ENCODE measurements at regions not wholly inside any gene's neighbourhood (a gene's known extent, or its start where the extent isn't known, plus 50 kb on each side); places are given as distances from the start of the nearest gene placed in this dataset.
A peak's percentile ranks its signal among the peaks of the same experiment; 100 is the strongest.

DNA sequence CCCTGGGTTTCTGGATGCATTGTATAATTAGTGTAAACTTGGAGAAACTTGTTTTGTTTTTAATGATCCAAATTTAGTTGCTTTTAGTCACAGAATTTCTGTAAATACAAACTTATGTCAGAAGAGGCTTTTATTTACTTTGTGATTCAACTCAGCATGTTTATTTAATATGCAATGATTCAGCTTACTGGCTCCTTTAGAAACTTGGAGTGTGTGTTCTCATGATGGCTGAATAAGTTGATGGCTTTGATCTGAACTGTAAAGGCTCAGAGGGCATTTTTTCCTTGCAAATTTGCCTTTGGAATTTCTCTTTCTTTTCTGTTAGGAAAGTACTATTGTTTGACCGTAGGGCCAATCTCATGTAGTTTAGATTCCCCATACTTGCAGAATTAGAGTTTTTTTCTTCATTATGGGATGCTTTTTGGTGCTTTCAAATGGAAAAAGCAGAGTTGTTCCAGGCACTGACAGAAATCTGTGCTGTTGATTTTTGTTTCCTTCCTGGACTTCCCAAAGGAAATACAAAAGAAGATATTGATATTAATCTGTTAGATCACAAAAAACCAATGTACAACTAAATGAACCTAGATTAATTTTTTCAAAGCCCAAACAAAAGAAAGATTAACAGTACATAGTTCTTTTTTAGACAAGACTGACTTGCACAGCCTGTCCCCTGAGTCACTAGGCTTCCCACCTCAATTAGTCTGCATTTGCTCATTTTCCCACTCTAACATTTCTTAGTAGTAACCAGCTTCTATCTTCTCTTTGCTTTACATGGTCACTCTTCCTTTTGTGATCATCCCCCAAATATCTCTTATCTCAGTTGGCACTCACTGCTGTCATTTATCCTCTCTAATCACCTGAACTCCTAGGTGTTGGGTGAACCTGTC, 96.8 kb upstream of the AGR3 start:
- no peak for DNase-seq

DNA sequence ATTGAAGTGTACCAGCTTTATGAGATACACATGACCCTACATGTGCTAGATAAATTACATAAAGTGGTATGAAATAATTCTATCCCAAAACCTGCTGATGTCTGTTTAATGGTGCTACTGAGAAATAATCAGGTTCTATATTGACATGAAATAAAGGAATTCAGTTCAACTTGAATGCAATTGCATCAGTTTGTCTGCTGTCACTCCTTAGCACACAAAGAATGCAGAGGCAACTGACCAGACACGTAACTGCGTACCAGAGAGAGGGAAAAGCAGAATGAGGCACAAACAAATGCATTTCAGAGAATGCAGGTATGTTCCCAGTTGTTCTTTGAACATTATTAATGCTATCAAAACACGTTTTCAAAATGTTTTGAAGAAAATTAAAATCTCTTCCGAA, 98.8 kb upstream of the AGR3 start:
- DNase-seq, result no peak

DNA sequence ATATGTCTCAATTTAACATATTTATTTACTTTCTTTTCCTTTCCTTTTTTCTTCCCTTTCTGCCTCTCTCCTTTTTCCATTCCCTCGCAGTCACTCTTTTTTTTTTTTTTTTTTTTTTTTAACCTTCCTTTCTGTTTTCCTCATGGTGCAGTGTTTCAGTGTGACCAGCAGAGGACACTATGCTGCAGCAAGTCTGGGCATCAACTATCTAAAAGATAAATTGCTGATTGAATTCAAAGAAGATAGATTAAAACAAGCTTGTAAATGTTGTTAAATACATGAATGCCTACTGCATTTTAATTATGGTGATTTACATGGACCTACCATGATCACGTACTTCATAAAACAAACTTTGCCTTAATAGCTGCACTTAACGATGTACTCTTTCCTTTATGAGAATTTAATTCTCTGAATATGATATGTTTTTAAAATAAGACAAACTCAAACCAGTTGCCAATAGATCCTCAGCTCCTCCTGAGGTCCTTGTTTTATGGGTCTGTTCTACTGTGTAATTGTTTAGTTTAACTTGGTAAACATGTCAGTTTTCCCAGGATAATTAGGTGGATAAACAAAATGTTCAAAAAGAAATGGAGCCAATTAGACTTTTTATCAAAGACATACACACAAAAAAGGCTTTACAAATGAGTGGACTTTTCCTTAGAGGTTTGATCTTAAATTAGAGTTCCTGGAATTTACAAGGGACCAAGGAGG, 101.0 kb upstream of the AGR3 start:
- peak in 1 of 2 experiments; percentile 11 for DNase-seq

DNA sequence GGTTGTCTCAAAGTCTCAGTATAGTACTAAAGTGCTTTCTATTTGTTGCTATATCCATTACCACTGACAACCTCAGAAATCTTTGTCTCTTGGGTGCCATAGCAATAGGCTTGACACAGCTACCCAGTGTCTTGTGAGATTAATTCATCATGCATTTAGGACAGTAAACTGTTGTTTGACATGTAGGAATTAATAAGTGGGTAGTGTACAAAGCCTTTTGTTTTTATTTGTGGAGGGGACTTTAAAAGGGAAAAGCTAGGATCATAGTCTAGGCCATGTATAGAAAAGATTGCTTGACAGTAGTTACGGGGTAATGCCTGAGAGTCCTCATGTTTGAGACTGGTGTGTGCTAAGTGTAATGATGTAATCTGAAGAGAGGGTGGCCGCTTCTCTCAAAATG, 102.6 kb upstream of the AGR3 start:
- DNase-seq, result no peak

DNA sequence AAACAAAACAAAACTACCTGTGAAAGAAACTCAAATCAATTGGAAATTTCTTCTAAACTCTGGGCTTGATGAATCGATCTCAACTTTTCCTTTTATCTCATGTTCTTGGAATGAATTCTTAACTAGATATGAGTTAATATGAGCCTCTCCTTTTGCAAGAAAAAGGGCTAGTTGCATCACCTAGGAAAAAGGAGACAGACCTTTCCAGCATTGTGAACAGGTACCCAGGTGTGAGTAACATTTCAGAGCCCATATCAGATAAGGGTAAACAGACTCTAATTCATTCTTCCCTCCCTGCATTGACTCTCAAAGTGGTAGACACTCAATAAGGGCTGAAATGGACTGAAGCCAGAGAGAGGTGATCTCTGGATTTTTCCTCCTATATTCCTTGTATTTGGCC, 103.8 kb upstream of the AGR3 start:
- no peak for DNase-seq

DNA sequence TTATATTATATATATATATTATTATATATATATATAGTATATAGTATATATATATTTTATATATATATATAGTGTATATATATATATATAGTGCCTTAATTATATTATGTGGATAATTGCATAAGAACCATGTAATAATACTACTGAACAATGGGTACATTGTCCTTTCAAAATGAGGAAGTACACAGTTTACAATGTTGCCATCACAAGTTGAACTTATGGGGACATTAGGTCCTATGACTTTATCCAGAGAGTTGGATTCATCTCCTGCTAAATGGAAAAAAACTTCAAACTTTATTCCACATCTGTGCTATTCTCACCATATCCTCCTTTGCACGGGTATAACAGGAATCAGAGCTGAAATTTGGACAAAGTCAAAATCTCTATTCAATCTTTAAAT, 105.0 kb upstream of the AGR3 start:
- DNase-seq, result no peak

DNA sequence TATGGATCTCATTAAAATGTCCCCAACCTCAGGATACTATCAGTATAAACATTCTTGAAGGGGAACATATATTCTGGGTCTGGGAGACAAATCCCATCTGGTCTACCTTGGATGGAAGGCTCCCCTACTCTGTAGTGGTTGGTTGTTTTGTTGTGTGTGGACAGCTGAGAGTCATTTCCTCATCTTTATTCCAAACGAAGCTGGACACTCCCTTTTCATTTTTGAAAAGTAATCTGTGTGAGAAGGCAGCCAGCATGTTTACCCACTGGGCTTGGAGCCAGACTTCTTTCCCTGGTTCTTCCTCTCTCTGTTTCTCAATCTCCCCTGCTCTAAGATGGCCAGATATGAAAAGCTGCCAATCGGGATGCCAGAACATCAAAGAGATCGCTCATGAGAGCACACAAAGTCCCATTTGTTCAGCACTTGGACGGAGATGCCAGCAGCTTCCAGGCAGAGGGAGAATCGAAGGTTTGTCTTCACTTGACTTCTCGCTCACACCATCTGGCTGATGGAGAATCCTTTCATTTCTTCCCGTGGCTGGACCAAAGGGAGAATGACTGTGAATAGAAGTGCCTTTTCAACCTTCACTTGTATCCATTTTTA, 108.1 kb upstream of the AGR3 start:
- DNase-seq, result no peak

DNA sequence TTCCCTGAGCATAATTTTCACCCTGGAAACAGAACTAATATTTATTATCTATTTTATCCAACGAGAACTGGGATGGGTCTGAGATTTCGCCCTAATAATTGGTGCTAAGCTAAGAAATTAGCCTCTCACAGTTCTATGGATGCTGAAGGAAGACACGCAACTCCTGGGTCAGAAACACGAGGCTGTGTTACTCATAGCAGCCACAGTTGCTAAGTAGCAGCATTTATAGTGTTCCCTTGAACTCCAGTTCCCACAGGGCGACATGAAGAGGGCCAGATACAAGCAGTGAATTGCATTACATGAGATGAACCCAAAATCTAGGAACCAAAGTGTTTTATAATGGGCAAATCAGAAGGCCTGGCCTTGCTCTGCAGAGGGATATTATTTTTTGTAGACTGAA, 109.8 kb upstream of the AGR3 start:
- no peak for DNase-seq

DNA sequence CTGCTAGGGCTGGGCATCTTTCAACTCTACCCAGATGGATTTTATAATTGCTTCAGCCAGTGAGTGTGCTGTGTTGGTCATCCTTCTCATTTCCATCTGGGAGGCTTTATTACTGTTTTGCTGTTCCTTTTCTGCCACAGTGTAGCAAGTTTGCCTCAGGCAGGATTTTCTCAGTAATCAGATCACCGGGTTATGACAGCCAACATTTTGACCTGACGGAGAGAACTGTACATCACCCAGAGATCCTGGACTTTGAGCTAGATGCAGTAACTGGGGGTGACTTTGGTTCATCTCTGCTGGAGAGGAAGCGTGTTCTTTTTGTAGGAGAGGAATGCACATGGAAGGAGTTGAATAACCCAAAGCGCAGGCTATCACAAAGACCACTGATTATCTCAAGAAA, 111.8 kb upstream of the AGR3 start:
- no peak for DNase-seq

DNA sequence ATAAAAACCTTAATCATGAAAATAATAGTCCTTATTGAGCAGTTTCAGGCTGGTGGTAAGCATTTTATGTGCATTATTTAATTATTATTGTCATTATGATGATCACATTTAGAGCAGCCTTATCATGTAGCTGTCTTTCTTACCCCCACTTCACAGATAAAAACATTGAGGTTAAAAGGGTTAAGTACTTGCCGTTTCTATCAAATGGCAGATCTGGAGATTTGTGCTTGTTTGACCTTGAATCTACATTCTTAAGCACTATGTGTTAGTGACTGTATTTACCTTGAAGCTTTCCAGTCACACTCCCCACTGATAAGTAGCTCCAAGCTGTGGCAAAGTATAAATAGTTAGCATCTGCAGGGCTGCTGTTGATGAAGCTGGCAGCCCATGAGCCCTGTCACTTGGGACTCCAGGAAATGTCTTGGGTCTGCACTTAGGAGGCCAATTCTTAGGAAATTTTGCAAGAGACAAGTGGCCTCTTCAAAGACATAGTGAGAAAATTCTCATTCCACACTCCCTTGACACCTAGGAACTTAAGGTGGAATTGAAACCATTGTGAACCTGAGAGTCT, 116.8 kb upstream of the AGR3 start:
- no peak for DNase-seq

DNA sequence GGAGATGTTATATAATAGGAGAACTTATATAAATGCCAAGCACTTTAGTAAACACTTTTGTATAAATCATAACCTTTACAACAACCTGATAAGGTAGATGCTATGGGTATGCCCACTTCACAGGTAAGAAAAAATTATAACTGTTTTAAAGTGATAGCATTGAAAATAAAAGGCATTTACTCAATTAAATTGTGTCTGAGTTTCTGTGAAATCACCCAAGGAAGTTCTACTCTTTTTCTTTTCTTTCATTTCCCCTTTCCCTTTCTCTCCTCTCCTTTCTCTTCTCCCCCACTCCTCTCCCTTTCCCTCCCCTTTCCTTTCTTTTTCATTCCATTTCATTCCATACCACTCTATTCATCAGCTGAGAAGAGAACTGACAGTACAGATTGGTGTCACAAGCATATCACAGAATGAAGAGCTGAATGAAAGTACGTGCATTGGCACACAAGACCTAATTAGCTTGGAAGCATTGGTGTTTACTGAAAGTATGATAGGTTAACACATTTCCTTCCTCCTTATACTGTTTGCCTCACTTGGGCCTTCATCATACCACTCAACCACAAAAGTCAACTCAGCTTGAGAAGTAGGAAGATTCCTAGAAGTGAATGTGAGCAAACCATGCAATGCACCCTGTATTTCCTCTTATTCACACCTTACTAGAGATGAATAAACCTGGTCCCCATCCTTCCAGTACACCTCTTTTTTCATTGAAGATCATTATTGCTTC, 117.9 kb upstream of the AGR3 start:
- no peak for DNase-seq

DNA sequence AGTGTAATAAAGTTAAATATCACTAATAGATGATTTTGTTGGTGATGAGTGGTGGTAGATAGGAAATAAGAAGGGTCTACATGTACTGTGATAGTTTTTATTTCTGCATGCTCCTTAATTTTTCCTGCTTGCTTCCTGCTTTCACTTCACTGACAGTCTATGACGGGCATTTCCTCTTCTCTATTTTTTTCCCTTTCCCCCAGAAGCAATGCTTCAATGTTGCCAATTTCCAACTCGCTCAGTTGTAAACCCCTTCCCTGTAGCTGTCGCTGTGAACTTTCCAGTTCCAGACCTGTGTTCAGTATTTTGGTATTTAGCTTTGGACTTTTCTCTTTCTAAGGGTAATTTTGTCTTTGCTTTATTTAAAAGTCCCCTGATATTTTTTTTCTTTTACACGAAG, 123.5 kb upstream of the AGR3 start:
- no peak for DNase-seq

DNA sequence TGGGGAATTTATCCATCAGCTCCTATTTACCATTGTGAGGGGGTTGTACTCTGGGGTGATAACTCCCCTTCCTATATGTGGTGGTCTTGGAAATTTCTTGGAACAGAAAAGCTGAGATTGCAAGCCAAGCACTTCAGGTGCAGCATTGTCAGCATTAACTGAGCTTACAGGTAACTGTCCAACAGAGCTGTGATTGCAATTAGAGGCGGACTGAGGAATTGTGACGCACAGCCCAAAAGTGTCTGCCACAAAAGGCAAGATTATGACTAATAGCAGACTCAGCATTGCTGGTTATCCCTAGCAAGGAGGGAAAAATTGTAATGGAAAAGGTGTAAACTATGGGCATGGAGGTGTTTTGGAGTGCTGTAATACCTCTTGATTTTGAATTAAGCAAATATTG, 126.1 kb upstream of the AGR3 start:
- no peak for DNase-seq

DNA sequence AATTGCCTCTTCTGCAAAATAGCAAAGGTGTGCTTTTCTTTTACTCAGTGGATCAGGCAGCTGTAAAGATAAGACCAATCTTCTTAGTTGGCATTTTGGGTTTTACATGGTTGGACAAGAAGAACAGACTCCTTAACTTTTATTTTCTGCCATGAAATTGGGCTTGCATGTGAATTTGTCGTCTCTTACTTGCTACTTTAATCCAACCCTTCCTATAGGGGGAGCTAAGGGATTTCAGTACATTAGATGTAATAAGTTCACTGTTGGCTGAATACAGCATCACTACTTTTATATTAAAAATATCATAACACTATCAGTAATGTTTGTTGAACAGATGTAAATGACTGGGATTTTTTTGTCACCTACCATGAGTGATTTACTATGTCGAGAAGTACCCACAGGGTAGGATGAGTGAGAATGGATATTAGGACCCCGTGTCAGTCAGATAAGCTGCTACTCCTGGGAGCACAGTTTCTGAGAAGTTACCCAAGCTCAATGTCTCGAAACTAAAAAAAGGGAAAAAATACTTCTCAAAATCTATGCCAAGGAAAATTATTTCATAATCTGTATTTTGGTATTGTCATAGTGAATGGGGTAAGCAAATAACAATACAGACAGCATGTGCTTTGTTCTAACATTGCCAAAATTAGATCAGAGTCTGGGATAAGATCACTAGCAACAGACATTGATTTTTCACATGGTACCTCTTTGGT, 127.4 kb upstream of the AGR3 start:
- DNase-seq, result no peak

DNA sequence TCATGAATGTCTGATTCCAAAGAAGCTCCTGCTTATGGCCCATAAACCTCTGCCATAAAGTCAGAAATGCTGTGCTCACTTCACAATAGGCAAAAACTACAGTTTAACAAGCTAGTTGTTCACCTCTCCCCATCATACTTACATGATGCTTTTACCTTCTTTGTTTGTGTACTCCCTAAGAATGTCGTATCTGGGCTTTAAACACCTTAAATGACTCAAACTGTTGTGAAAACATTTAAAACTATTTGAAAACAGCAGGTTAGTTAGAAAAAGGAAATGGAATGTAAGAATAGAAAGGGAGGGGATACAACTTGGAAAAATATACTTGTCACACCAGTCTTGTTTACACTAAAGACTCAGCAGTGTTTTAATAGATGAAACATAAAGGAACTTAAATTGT, 128.2 kb upstream of the AGR3 start:
- no peak for DNase-seq

DNA sequence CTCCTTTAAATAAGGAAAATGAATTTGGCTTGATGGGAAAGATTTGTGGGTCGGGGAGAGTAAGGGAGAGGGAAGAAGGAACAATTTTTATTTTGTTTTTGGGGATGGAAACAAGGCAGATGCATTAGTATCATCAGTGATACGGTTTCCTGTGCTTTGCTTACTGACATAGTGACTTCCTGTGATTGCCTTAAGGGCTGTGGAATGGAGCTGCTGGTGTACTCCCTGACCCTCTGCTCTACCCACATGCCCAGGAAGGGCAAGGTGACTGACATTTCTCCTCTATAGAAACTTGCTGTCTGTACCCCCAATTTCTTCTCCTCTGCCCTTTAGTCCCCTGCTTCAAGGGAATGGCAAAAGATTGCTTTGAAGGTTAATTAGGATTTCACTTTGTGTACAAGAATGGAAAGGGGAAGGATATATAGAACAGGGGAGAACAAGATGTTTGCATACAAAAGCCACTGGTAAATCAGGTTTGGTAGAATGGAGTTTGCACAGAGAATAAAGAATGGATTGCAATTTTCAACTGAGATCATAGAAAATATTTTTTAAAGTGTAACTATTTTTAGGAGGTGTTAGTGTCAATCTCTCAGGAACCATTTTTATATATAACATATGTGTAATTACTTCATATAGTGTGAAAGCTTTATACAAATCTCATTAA, 129.0 kb upstream of the AGR3 start:
- DNase-seq, result no peak

DNA sequence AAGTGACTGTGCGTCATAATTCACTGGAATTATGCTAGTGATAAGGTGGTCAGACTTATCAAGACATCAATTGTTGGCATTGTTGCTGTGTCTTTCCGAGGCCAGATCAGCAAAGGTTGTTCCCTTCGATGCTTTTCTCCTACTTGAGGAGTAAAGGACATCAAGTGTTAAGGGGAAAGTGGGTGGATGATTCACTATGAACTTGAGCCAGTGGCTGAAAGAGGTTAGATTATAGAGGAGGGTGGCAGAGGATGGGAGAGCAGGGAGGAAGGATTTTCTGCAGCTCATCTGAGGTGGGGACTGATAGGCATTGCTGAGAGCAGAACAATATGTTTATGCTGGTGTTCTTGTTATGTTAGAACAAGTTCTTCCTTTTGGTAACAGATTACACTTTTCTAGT, 131.4 kb upstream of the AGR3 start:
- no peak for DNase-seq

DNA sequence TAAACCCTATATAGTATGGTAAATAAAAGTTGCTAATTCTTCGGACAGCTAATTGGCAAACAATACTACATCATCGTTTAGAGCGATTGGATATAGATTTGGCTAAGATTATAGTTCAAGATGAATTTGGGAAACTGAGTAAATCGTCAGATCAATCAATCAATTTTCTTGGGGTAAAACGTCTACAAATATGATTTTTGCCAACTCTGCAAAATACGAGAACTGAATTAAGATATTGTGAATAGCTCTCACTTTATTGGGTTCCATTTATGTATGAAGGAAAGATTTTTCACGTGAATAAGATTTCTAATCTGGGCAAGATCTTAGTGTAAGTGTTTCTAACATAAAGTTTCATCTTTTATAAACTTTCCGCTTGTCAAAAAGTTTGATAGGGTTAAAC, 132.9 kb upstream of the AGR3 start:
- no peak for DNase-seq

DNA sequence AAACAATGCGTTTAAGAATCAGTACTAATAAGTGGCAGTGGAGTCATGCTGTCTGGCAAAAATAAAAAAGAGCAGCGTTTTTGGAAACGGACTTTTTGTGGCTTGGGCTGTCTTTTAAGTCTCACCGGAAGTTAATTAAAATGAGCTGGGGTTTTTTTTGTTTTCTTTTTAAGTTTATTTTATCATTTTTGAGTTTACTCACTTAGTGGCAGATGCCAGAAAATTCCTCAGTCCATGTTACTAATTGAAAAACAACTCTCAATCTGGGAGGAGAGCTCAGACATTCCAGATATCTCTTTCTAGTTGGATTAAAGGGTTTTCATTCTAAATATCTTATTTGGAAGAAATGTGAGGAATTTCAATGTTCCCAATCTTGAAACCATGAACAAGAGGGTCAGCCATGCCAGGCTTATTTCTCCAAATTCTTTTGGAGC, 133.8 kb upstream of the AGR3 start:
- DNase-seq, result no peak

DNA sequence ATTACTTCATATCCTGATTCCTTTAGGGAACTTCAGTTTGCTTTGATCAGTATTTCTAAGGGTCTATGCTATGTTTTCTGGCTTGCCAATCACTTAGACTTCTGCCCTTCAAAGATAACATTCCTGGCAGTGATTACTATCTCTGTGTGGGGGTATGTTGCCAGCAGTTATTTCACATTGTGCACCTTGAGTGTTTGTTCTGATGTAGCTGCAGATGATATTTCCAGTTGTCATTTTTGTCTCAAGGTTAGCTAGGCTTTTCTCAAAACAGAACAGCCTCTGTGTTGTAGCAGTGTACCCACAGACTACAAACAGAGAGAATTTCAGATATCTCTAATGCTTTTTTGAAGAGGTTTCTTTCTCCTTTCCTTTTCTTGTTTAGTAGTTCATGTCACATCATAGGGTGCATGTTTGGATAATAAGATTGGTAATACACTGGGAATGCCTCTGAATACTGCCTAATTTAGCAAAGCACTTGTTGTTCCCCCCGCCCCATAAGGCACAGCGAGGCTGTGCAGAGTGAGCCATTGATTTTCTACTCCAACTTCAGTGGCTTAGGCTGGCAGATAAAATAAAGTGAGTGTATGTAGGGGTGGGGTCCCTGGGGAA, 134.7 kb upstream of the AGR3 start:
- no peak for DNase-seq

DNA sequence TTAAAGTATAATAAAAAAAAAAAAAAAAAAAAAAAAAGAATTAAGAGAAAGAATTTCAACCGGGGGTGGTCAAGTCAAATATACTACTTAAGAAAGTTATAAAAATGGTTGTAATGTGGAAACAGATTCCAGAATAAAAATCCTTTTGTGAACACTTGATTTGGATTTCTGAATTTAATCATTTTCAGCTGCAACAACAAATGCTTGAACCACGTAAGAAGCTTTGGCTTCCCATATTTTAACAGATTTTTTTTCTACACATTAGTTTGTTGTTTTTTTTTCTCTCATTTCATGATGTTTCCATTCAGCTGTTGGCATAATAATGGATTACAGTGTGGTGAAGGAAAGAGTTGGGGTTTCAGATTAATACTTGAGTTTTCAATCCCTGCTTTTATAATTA, 137.3 kb upstream of the AGR3 start:
- no peak for DNase-seq

All from activated CD4-positive, alpha-beta T cell treated with anti-CD3 and anti-CD28 coated beads, Interleukin-2, amount 50 U/mL, for 48 hours (primary cell).